ENCODE measurements at regions not wholly inside any gene's neighbourhood (a gene's known extent, or its start where the extent isn't known, plus 50 kb on each side); places are given as distances from the start of the nearest gene placed in this dataset.

- TF ChIP-seq, protein P1, sequence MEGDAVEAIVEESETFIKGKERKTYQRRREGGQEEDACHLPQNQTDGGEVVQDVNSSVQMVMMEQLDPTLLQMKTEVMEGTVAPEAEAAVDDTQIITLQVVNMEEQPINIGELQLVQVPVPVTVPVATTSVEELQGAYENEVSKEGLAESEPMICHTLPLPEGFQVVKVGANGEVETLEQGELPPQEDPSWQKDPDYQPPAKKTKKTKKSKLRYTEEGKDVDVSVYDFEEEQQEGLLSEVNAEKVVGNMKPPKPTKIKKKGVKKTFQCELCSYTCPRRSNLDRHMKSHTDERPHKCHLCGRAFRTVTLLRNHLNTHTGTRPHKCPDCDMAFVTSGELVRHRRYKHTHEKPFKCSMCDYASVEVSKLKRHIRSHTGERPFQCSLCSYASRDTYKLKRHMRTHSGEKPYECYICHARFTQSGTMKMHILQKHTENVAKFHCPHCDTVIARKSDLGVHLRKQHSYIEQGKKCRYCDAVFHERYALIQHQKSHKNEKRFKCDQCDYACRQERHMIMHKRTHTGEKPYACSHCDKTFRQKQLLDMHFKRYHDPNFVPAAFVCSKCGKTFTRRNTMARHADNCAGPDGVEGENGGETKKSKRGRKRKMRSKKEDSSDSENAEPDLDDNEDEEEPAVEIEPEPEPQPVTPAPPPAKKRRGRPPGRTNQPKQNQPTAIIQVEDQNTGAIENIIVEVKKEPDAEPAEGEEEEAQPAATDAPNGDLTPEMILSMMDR (IDR thresholded peaks at IDR 0.05; ENCODE audit: low read depth, low read length), result no peak
- no peak for TF ChIP-seq POLR2A (IDR thresholded peaks at IDR 0.05; ENCODE audit: extremely low read depth, insufficient read length)
- TF ChIP-seq, protein P2, sequence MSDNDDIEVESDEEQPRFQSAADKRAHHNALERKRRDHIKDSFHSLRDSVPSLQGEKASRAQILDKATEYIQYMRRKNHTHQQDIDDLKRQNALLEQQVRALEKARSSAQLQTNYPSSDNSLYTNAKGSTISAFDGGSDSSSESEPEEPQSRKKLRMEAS (IDR thresholded peaks at IDR 0.05; ENCODE audit: low read depth, low read length), result no peak
These were observed 146.9 kb upstream of the SDK2 start for GRCh38 chr17:73791121-73791520.
